HL-60 (cell line): ENCODE measurements at regions not wholly inside any gene's neighbourhood (a gene's known extent, or its start where the extent isn't known, plus 50 kb on each side); places are given as distances from the start of the nearest gene placed in this dataset.

Source experiments
- POLR2AphosphoS5 ChIP-seq: IDR thresholded peaks from 2 replicates; pipeline ENCODE4 v1.6.1; 2012; ENCODE audit warnings: low read depth
- TF ChIP-seq, protein P1 (sequence below): IDR thresholded peaks from one replicate; pipeline ENCODE4 v1.5.1; 2011; ENCODE audit warnings: low read length, control low read depth, inconsistent platforms; ENCODE audit not compliant: insufficient read depth
- TF ChIP-seq, protein P2 (sequence below): IDR thresholded peaks from 2 replicates; pipeline ENCODE4 v1.6.1; 2012; ENCODE audit warnings: low read depth; ENCODE audit not compliant: insufficient replicate concordance

DNA sequence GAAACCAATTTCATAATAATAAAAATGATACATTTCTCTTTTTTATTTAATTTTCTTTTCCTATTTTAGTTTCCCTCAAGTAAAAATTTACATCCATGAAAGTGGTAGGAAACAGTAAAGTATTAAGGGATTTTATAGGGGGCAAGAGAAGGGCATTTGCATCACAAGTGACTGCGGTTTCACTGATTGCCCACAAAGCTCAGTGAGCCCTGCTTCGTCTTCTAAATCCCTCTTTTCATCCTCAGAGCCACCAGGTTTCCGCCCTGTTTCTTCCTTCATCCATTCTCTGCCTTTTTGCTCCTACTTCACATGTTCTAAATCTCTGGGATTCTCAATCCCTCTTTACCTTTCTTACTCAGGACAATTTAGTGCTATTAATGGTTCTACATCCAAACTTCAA lies 491.4 kb downstream of the LRRC70 start:
- TF ChIP-seq POLR2AphosphoS5: no peak
- TF ChIP-seq, protein P1, sequence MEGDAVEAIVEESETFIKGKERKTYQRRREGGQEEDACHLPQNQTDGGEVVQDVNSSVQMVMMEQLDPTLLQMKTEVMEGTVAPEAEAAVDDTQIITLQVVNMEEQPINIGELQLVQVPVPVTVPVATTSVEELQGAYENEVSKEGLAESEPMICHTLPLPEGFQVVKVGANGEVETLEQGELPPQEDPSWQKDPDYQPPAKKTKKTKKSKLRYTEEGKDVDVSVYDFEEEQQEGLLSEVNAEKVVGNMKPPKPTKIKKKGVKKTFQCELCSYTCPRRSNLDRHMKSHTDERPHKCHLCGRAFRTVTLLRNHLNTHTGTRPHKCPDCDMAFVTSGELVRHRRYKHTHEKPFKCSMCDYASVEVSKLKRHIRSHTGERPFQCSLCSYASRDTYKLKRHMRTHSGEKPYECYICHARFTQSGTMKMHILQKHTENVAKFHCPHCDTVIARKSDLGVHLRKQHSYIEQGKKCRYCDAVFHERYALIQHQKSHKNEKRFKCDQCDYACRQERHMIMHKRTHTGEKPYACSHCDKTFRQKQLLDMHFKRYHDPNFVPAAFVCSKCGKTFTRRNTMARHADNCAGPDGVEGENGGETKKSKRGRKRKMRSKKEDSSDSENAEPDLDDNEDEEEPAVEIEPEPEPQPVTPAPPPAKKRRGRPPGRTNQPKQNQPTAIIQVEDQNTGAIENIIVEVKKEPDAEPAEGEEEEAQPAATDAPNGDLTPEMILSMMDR: no peak
- TF ChIP-seq, protein P2, sequence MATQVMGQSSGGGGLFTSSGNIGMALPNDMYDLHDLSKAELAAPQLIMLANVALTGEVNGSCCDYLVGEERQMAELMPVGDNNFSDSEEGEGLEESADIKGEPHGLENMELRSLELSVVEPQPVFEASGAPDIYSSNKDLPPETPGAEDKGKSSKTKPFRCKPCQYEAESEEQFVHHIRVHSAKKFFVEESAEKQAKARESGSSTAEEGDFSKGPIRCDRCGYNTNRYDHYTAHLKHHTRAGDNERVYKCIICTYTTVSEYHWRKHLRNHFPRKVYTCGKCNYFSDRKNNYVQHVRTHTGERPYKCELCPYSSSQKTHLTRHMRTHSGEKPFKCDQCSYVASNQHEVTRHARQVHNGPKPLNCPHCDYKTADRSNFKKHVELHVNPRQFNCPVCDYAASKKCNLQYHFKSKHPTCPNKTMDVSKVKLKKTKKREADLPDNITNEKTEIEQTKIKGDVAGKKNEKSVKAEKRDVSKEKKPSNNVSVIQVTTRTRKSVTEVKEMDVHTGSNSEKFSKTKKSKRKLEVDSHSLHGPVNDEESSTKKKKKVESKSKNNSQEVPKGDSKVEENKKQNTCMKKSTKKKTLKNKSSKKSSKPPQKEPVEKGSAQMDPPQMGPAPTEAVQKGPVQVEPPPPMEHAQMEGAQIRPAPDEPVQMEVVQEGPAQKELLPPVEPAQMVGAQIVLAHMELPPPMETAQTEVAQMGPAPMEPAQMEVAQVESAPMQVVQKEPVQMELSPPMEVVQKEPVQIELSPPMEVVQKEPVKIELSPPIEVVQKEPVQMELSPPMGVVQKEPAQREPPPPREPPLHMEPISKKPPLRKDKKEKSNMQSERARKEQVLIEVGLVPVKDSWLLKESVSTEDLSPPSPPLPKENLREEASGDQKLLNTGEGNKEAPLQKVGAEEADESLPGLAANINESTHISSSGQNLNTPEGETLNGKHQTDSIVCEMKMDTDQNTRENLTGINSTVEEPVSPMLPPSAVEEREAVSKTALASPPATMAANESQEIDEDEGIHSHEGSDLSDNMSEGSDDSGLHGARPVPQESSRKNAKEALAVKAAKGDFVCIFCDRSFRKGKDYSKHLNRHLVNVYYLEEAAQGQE: no peak
